ENCODE measurements at regions not wholly inside any gene's neighbourhood (a gene's known extent, or its start where the extent isn't known, plus 50 kb on each side); places are given as distances from the start of the nearest gene placed in this dataset.

DNA sequence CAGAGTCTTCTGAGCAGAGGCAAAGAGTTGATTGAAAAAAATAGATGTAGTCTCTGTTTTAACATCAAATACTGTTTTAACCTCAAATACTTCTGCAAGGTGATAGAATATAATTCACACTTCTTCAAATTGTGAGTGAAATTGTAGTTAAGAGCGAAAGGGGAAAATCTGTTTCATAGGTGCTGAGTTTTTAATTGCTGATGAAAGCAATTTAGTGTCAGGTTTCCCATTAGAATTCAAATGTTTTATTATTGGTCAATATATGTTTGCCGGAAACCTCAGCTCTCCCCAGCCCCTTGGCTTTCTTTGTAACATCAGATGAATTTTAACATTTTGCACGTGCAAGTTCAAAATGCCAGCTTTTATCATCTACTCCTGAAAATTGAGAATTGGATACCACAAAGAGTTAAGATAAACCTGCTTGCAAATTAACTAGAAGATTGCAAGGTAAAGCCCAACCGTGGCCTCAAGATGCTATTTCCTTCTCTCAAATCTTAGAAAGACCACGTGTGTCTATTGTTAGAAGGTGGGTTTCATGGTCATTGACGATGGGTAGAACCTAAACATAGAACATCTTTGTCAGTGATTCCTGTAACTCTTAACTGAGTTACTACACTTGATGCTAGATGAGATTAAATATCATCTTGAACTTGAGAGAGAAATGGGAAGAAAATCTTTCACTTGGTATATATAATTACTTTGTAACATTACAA lies 1824.2 kb upstream of the TENM3 start:
- Histone ChIP-seq H4K20me1 (ENCODE audit: insufficient read depth, low read length) (no peaks in the 10 kb centered on the region), H3K4me2 (ENCODE audit: low read depth, low read length) (no peak overlapping the region), H3K4me1 (ENCODE audit: insufficient read depth, low read length) (no peaks in the 10 kb centered on the region), H3K36me3 (replicated peaks in 1 of 2; ENCODE audit: control insufficient read depth in 1 of 2, insufficient read depth in 2 of 2, low read length in 2 of 2) (no peaks in the 10 kb centered on the region), H3K9ac (ENCODE audit: insufficient read depth, low read depth, low read length) (no peak overlapping the region), H2AFZ (ENCODE audit: low read length) (no peak overlapping the region), H3K4me3 (replicated peaks in 1 of 3; ENCODE audit: insufficient read depth in 1 of 3, low read depth in 2 of 3, low read length in 3 of 3) (no peak overlapping the region), H3K9me3 (ENCODE audit: low read length) (no peaks in the 10 kb centered on the region), H3K27ac (ENCODE audit: extremely low read length, insufficient read depth, low read length) (no peak overlapping the region), H3K79me2 (ENCODE audit: insufficient read depth, low read length) (no peaks in the 10 kb centered on the region), H3K27me3 (ENCODE audit: control insufficient read depth in 1 of 2, insufficient read depth in 2 of 2, low read length in 2 of 2) (no peaks in the 10 kb centered on the region)
- no peak for DNase-seq (ENCODE audit: low spot score)
- no peak for FAIRE-seq
- no TSS peak for BruUV-seq (replicated peaks)
- WGBS (ENCODE audit: low lambda C conversion rate), result 0% methylated on average over 6 of the region's 6 CpGs
- ChIA-PET CTCF (ENCODE audit: low intra/inter-chr PET ratio, low total read pairs) (no interaction called here), POLR2A (no interaction called here)
- TF ChIP-seq ZFP62 (CRISPR knock-in tag; IDR thresholded peaks at IDR 0.05), result no peak
- TF ChIP-seq MAF1 (CRISPR knock-in tag; IDR thresholded peaks at IDR 0.05; ENCODE audit: borderline replicate concordance), result no peak
- peak; percentile 67 for TF ChIP-seq MAFF (IDR thresholded peaks at IDR 0.05; ENCODE audit: low read depth, low read length)
- peak; percentile 31 to 81; a peak in 3 of 4 replicates for TF ChIP-seq MAFK (conservative IDR thresholded peaks at IDR 0.05 in 1 of 2, IDR thresholded peaks at IDR 0.05 in 1 of 2; ENCODE audit: low read length in 2 of 2)
- in situ Hi-C loops (cut with HindIII; ENCODE audit: extremely low pct_ligation_motif_present, low pct_unique_long_range_greater_than_20kb), result no loop called here
- intact Hi-C loops (cut with micrococcal nuclease; ENCODE audit: unreplicated experiment), result no loop called here
- no peak for ATAC-seq

DNA sequence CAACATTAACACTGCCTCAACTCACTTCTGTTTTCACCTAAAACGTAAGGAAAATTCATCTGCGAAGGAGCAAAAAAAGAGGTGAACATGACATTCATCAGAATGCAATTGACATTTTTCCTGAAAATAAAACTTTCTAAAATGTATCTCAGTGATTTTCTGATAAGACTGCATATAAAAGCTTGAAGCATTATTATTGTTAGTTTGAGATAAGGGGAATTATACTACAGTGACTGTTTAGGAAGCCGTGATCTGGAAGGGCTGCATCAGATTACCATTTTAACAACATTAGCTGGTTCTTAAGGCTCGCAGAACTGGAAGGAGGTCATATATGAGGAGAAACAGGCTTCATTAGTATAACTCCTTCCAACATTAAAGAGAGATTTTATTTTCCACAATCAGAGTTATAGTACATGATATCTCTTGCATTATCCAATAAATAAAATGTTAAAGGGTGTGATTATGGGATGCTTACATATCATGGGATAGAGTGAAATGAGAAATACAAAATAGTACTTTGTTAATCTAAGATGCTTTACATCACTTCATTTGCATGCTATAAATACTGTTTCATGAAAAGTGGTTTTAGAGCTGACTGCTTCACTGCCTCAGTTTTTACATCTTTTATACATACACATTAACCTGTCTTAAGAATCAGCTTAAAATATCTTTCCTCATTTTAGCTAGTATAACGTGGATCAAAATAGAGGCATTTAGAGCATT lies 1820.1 kb upstream of the TENM3 start:
- intact Hi-C loops (cut with micrococcal nuclease; ENCODE audit: unreplicated experiment), result no loop called here
- in situ Hi-C loops (cut with HindIII; ENCODE audit: extremely low pct_ligation_motif_present, low pct_unique_long_range_greater_than_20kb), result no loop called here
- H3K4me2 ChIP-seq (ENCODE audit: low read depth, low read length), result no peak overlapping the region
- ChIA-PET POLR2A (no interaction called here), CTCF (ENCODE audit: low intra/inter-chr PET ratio, low total read pairs) (no interaction called here)
- BruUV-seq (replicated peaks), result no TSS peak
- no peaks in the 10 kb centered on the region for H3K27me3 ChIP-seq (ENCODE audit: control insufficient read depth in 1 of 2, insufficient read depth in 2 of 2, low read length in 2 of 2)
- FAIRE-seq, result no peak
- no peak overlapping the region for H3K9ac ChIP-seq (ENCODE audit: insufficient read depth, low read depth, low read length)
- H3K4me1 ChIP-seq (ENCODE audit: insufficient read depth, low read length), result no peaks in the 10 kb centered on the region
- H4K20me1 ChIP-seq (ENCODE audit: insufficient read depth, low read length), result no peaks in the 10 kb centered on the region
- WGBS (ENCODE audit: low lambda C conversion rate), result 25% methylated on average over 5 of the region's 5 CpGs
- no peak for TF ChIP-seq ZNF720 (CRISPR knock-in tag; IDR thresholded peaks at IDR 0.05)
- TF ChIP-seq, protein P1, sequence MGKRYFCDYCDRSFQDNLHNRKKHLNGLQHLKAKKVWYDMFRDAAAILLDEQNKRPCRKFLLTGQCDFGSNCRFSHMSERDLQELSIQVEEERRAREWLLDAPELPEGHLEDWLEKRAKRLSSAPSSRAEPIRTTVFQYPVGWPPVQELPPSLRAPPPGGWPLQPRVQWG (CRISPR knock-in tag; IDR thresholded peaks at IDR 0.05; ENCODE audit: borderline replicate concordance, low read depth), result no peak
- H3K36me3 ChIP-seq (replicated peaks in 1 of 2; ENCODE audit: control insufficient read depth in 1 of 2, insufficient read depth in 2 of 2, low read length in 2 of 2), result no peaks in the 10 kb centered on the region
- no peak overlapping the region for H3K27ac ChIP-seq (ENCODE audit: extremely low read length, insufficient read depth, low read length)
- no peaks in the 10 kb centered on the region for H3K79me2 ChIP-seq (ENCODE audit: insufficient read depth, low read length)
- DNase-seq (ENCODE audit: low spot score), result no peak
- H2AFZ ChIP-seq (ENCODE audit: low read length), result no peak overlapping the region
- no peaks in the 10 kb centered on the region for H3K9me3 ChIP-seq (ENCODE audit: low read length)
- no peak overlapping the region for H3K4me3 ChIP-seq (replicated peaks in 1 of 3; ENCODE audit: insufficient read depth in 1 of 3, low read depth in 2 of 3, low read length in 3 of 3)
- ATAC-seq, result no peak

Measured in HepG2 (cell line).